ENCODE measurements at regions not wholly inside any gene's neighbourhood (a gene's known extent, or its start where the extent isn't known, plus 50 kb on each side); places are given as distances from the start of the nearest gene placed in this dataset.

DNA sequence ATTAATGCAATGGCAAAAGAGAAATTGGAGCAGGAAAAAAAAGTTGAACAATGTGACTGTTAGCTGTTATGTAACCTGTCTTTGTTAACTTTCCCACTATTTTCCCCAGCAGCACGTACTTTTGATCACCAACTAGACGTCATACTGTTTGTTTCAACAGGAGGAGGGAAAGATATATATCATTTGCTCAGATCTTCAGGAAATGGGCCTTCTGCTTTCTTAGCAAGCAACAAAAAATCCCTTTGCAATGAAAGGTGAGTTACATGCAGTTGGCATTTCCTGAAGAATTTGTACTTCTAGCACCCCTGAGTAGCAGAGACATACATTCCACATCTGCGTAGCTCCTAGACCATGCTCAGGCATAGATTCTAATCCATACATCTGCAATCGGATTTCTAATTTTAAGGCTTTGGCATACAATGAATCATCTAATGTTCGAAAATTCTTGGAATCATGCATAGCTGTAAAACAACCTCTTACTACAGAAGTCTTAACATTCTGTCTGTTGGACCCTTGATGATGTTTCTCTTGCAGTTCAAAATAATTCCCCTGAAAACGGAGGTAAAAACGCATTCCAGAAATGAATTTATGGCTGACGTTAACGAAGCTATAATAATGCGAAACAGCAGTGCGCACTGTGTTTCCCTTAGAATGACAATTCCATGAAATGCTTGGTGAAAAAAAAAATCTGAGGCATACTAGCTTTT is 286.9 kb upstream of the MGMT start:
- Histone ChIP-seq H4K20me1 (ENCODE audit: insufficient read depth) (no peaks in the 10 kb centered on the region), H3F3A (ENCODE audit: insufficient read depth, low read length, poor library complexity, severe bottlenecking) (no peaks in the 10 kb centered on the region), H3K9me2 (ENCODE audit: insufficient read depth, low read length) (no peaks in the 10 kb centered on the region), H3K79me2 (replicated peaks; ENCODE audit: insufficient read depth, low read length) (no peaks in the 10 kb centered on the region), H3K27me3 (ENCODE audit: insufficient read depth, low read depth, low read length) (no peaks in the 10 kb centered on the region), H2AFZ (ENCODE audit: low read depth, low read length) (no peak overlapping the region), H3K27ac (ENCODE audit: low read length) (no peak overlapping the region), H3K4me2 (ENCODE audit: low read length) (no peak overlapping the region), H3K9me3 (ENCODE audit: low read length) (no peaks in the 10 kb centered on the region), H3K9ac (ENCODE audit: low read length) (no peak overlapping the region), H3K4me3 (ENCODE audit: low read length) (no peak overlapping the region), H3K36me3 (ENCODE audit: insufficient read depth, low read length) (no peaks in the 10 kb centered on the region)
- TF ChIP-seq SMC3 (conservative IDR thresholded peaks at IDR 0.05; ENCODE audit: poor library complexity) (no peak), RAD21 (conservative IDR thresholded peaks at IDR 0.05) (no peak), POLR2AphosphoS5 (IDR thresholded peaks at IDR 0.05) (no peak), TAF1 (IDR thresholded peaks at IDR 0.05; ENCODE audit: low read depth) (no peak), EP300 (conservative IDR thresholded peaks at IDR 0.05; ENCODE audit: poor library complexity, severe bottlenecking) (no peak), EZH2 (IDR thresholded peaks at IDR 0.05; ENCODE audit: borderline replicate concordance, insufficient read depth, low read length, poor library complexity, severe bottlenecking) (no peak), MXI1 (conservative IDR thresholded peaks at IDR 0.05; ENCODE audit: poor library complexity, severe bottlenecking) (no peak)
- TF ChIP-seq, protein P1, sequence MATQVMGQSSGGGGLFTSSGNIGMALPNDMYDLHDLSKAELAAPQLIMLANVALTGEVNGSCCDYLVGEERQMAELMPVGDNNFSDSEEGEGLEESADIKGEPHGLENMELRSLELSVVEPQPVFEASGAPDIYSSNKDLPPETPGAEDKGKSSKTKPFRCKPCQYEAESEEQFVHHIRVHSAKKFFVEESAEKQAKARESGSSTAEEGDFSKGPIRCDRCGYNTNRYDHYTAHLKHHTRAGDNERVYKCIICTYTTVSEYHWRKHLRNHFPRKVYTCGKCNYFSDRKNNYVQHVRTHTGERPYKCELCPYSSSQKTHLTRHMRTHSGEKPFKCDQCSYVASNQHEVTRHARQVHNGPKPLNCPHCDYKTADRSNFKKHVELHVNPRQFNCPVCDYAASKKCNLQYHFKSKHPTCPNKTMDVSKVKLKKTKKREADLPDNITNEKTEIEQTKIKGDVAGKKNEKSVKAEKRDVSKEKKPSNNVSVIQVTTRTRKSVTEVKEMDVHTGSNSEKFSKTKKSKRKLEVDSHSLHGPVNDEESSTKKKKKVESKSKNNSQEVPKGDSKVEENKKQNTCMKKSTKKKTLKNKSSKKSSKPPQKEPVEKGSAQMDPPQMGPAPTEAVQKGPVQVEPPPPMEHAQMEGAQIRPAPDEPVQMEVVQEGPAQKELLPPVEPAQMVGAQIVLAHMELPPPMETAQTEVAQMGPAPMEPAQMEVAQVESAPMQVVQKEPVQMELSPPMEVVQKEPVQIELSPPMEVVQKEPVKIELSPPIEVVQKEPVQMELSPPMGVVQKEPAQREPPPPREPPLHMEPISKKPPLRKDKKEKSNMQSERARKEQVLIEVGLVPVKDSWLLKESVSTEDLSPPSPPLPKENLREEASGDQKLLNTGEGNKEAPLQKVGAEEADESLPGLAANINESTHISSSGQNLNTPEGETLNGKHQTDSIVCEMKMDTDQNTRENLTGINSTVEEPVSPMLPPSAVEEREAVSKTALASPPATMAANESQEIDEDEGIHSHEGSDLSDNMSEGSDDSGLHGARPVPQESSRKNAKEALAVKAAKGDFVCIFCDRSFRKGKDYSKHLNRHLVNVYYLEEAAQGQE (IDR thresholded peaks at IDR 0.05; ENCODE audit: borderline replicate concordance), result no peak
- TF ChIP-seq, protein P2, sequence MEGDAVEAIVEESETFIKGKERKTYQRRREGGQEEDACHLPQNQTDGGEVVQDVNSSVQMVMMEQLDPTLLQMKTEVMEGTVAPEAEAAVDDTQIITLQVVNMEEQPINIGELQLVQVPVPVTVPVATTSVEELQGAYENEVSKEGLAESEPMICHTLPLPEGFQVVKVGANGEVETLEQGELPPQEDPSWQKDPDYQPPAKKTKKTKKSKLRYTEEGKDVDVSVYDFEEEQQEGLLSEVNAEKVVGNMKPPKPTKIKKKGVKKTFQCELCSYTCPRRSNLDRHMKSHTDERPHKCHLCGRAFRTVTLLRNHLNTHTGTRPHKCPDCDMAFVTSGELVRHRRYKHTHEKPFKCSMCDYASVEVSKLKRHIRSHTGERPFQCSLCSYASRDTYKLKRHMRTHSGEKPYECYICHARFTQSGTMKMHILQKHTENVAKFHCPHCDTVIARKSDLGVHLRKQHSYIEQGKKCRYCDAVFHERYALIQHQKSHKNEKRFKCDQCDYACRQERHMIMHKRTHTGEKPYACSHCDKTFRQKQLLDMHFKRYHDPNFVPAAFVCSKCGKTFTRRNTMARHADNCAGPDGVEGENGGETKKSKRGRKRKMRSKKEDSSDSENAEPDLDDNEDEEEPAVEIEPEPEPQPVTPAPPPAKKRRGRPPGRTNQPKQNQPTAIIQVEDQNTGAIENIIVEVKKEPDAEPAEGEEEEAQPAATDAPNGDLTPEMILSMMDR (IDR thresholded peaks at IDR 0.05; ENCODE audit: poor library complexity, severe bottlenecking), result no peak

DNA sequence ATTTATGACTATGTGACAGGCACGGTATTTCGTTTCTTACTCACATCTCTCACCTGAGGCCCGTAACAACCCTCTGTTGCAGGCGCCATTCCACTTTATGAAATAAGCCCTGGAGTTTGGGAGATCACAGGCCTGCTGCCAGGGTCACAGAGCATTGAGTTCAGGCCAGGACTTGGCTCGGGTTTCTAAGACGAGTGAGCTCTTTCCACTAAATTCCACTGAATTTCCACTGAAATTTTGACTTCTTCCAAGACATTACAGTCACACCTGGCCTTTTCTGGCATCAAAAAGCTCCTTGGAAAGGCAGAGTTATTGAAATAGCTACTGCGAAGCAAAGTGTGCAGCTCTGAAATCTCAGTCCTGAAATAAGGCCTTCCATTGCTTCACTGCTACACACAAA is 282.8 kb upstream of the MGMT start:
- Histone ChIP-seq H3K36me3 (ENCODE audit: insufficient read depth, low read length) (no peaks in the 10 kb centered on the region), H3F3A (ENCODE audit: insufficient read depth, low read length, poor library complexity, severe bottlenecking) (no peaks in the 10 kb centered on the region), H3K9me3 (ENCODE audit: low read length) (no peaks in the 10 kb centered on the region), H3K9ac (ENCODE audit: low read length) (no peak overlapping the region), H3K4me3 (ENCODE audit: low read length) (no peak overlapping the region), H3K4me2 (ENCODE audit: low read length) (no peak overlapping the region), H4K20me1 (ENCODE audit: insufficient read depth) (no peaks in the 10 kb centered on the region), H3K27me3 (ENCODE audit: insufficient read depth, low read depth, low read length) (no peaks in the 10 kb centered on the region), H3K9me2 (ENCODE audit: insufficient read depth, low read length) (no peaks in the 10 kb centered on the region), H3K27ac (ENCODE audit: low read length) (no peak overlapping the region), H2AFZ (ENCODE audit: low read depth, low read length) (no peak overlapping the region), H3K79me2 (replicated peaks; ENCODE audit: insufficient read depth, low read length) (no peaks in the 10 kb centered on the region)
- TF ChIP-seq, protein P2 (IDR thresholded peaks at IDR 0.05; ENCODE audit: poor library complexity, severe bottlenecking), result no peak
- TF ChIP-seq SMC3 (conservative IDR thresholded peaks at IDR 0.05; ENCODE audit: poor library complexity), result no peak
